ENCODE measurements at regions not wholly inside any gene's neighbourhood (a gene's known extent, or its start where the extent isn't known, plus 50 kb on each side); places are given as distances from the start of the nearest gene placed in this dataset.
"Not testable (repeated sequence)": the region's sequence is repeated elsewhere in the genome, so short reads cannot be mapped to it uniquely, and the experiment has no call there.

DNA sequence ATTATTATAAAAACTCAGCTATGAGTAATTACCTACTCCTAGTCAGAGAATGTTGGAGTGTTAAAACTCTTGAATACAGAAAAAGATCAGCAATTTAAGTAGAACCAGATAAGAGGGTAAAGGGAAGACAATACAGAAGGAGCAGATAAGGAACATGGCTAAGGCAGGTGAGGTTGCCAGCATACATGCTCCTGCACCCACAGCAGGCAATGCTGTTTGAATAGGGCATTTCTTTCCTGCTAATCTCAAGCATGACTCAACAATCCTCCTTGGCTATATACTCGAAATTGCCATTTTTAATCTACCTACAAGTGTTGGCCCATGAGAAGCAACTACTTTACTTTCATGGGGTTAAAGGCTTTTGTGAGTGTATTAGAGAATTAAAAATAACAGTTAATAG lies 494.5 kb downstream of the DIPK2A start:
- DNase-seq = no peak

DNA sequence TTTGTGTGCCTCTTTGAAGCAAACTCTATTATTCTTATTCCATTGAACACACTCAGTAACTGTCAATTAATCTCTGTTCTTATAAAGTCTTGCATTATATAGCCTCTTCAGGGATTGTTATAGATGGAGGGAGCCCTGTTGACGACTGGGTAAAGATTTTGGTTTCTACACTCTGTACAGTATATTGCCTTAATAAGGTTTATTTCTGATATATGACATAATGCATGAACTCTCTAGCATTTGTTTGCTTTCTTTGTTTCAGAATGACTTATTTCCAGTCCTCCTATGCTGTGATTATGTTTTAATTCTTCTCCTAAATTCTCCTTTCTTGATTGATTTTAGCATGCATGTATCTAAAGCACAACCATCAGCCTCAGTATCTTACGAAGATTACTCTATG lies 494.9 kb downstream of the DIPK2A start:
- no peak for DNase-seq

GRCh38 chr3:144470666-144471065 lies 499.0 kb downstream of the DIPK2A start:
- no peak for DNase-seq

GRCh38 chr3:144477593-144477992 lies 506.0 kb downstream of the DIPK2A start:
- DNase-seq = no peak

DNA sequence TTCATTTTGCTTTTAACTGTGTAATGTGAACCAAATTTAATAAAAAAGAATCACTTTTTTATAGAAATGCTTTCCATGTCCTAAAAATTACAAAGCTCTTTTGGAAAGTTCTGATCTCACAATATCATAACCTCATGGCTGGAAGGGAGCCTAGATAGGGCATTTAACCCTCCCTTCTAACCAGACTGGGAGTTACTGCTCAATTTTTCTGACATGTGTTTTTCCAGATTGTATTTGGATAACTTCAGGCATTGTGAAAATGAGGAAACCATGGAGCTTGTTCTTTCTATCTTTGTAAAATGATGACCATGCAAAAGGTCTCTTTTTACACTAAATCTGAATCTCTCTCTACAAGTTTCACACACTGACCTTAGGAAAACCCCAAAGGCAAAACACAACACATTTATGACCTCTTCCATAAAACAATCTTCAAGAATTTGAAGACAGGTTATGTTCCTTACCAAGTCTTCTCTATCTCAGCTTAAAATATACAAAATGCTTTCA lies 508.8 kb downstream of the DIPK2A start:
- no peak for DNase-seq

GRCh38 chr3:144482876-144483275 lies 511.3 kb downstream of the DIPK2A start:
- no peak for DNase-seq

GRCh38 chr3:144487011-144487410 lies 515.4 kb downstream of the DIPK2A start:
- DNase-seq = no peak

GRCh38 chr3:144488927-144489326 lies 517.3 kb downstream of the DIPK2A start:
- DNase-seq = no peak

GRCh38 chr3:144491333-144491732 lies 519.7 kb downstream of the DIPK2A start:
- DNase-seq = peak; percentile 47

DNA sequence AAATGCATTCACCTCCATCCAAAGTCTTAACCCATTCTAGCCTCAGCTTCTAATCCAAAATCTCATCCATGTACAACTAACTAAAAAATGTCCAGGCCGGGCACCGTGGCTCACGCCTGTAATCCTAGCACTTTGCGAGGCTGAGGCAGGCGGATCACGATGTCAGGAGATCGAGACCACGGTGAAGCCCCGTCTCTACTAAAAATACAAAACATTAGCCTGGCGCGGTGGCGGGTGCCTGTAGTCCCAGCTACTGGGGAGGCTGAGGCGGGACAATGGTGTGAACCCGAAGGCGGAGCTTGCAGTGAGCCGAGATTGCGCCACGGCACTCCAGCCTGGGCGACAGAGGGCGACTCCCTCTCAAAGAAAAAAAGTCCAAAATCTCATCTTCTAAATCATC lies 523.0 kb downstream of the DIPK2A start:
- DNase-seq = not testable (repeated sequence)

DNA sequence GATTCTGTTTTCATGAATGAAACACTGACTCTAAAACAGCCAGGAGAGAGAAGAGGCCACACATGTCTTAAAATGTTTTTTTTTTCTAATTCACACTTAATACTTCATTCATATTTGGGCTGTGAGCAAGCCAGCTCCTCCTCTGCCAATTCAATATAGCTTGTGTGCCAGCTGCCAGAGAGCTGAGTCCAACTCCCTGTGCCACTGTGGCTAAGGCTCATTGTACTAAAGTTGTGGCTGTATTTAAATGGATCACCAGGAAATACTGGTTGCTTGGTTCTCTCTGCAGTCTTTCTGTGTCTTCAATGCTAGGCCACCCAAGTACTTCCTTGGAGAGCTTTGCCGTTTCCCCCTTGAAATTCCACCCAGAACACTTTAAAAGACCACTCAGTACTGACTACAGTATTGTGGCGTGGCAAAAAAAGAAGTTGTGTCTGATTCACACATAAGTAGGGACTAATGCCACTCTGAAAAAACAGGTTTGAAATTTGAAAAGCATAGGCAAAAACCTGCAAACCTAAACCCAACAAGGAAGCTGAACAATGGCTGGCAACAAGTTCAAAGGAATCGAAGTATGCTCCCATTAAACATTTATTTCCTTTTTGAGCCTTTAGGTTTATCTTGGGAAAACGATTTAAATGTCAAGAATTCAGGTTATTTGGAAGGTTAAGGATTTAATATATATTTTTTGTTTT lies 524.7 kb downstream of the DIPK2A start:
- no peak for DNase-seq

GRCh38 chr3:144497452-144497851 lies 525.8 kb downstream of the DIPK2A start:
- no peak for DNase-seq

DNA sequence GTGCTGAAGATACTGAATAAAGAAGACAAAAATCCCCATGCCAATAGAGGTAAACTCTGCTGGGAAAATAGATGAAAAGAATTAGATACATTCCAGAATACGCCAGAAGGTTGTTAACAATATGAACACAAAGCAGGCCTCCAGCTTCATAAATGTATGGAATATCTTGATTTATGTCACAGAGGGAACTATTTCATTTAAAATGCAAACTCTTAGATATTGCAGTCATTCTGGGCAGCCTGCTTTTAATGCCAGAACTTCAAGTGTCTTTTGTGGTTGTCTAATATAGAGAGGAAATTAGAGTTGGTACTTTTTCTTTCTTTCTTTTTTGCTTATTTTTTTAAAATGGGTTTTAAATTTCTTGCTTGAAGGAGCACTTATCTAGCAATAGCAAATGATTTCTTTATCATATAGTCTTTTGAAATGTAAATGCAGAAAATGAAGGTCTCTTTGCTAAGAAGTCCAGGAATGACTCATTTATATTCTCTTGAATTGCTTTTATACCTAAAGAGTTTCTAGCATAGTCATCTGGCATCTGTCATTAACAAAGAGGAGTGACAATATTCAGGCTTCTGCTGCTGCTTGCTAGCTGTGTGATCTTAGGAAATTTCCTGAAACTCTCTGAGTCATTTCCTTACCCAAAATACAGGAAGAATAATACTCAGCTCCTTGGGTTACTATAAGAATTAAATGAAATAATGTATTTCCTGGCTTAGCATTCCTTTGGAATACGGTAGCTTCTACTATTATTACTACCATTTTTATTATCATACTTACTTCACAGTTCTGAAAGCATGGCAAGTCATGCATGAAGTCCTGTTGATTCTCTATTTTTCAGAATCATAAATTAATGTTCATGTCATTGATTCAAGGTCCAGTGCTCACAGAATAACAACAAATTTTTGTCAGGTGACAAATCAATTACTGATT lies 527.6 kb downstream of the DIPK2A start:
- no peak for DNase-seq

- no peak for DNase-seq
Measured at GRCh38 chr3:144501467-144501866, 529.8 kb downstream of the DIPK2A start.

GRCh38 chr3:144502402-144502801 lies 530.8 kb downstream of the DIPK2A start:
- DNase-seq = no peak

GRCh38 chr3:144506375-144506774 lies 534.8 kb downstream of the DIPK2A start:
- not testable (repeated sequence) for DNase-seq

- no peak for DNase-seq
Measured at GRCh38 chr3:144511346-144511745, 539.7 kb downstream of the DIPK2A start.

- no peak for DNase-seq
Measured at GRCh38 chr3:144516026-144516425, 544.4 kb downstream of the DIPK2A start.

DNA sequence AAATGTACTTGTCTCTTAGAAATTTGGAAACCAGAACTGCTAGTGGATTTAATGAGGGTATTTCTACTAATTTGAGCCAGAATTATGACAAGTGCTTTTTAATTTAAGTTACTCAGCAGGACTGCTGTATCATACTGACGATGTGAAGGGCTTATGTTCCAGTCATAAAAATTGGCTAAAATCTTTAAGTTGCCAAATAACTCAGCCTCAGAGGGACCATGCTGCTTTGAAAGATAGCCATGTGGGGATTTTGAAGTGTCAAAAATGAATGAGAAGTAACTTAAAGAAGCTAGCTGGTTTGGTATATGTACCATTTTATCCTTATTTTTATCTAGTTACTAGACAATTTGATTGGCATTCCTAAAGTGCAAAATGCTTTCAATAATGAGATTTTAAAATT lies 545.0 kb downstream of the DIPK2A start:
- no peak for DNase-seq

- DNase-seq = no peak
Measured at GRCh38 chr3:144521131-144521530, 549.5 kb downstream of the DIPK2A start.

GRCh38 chr3:144522456-144522855 lies 550.8 kb downstream of the DIPK2A start:
- no peak for DNase-seq

DNA sequence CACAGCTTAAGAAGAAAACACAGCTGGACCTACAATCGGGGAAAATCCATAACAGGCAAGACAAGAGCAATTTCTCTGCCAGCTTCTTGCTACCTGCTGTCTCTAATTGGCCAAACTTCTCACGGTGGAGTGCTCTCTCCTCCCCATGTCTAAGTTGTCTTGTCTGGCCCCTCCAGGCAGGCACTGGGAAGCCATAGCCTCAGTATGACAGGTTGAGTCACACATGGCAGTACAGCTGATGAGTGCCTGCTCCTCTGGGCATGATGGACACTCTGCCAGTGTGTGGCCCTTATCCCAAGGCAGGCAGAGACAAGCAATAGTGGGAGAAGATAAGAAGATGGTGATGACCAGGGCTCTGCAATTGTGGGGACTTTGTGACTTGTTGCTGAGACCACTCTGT lies 551.8 kb downstream of the DIPK2A start:
- DNase-seq = no peak

- DNase-seq = peak; percentile 38
Measured at GRCh38 chr3:144524531-144524930, 552.9 kb downstream of the DIPK2A start.

GRCh38 chr3:144529566-144529965 lies 557.9 kb downstream of the DIPK2A start:
- DNase-seq = no peak

All from fibroblast of skin of back (primary cell).